ENCODE measurements at regions not wholly inside any gene's neighbourhood (a gene's known extent, or its start where the extent isn't known, plus 50 kb on each side); places are given as distances from the start of the nearest gene placed in this dataset.

DNA sequence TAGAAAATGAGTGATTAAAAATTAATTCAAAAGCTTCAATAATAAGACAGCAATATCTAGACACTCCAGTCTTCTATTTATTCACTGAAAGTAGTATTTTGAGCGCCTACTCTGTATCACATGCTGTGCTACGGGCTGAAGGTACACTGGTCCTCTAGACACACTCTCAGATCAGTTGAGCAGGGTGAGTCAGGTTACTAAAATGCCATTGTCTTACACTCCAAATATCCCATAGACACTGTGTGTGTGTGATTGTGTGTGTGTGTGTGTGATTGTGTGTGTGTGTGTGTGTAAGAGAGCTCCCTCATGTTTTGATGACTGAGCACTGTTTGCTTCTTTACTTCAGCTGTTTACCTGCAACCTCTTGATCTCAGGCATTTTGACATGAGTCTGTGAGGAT is 342.8 kb upstream of the BOD1L1 start:
- Histone ChIP-seq H3K27me3 (no peaks in the 10 kb centered on the region), H3K27ac (no peak overlapping the region), H3K4me1 (no peaks in the 10 kb centered on the region), H3K36me3 (no peaks in the 10 kb centered on the region), H3K4me3 (no peak overlapping the region), H3K9me3 (no peaks in the 10 kb centered on the region)
- no peak for TF ChIP-seq POLR2A (IDR thresholded peaks at IDR 0.05)
- TF ChIP-seq, protein P1, sequence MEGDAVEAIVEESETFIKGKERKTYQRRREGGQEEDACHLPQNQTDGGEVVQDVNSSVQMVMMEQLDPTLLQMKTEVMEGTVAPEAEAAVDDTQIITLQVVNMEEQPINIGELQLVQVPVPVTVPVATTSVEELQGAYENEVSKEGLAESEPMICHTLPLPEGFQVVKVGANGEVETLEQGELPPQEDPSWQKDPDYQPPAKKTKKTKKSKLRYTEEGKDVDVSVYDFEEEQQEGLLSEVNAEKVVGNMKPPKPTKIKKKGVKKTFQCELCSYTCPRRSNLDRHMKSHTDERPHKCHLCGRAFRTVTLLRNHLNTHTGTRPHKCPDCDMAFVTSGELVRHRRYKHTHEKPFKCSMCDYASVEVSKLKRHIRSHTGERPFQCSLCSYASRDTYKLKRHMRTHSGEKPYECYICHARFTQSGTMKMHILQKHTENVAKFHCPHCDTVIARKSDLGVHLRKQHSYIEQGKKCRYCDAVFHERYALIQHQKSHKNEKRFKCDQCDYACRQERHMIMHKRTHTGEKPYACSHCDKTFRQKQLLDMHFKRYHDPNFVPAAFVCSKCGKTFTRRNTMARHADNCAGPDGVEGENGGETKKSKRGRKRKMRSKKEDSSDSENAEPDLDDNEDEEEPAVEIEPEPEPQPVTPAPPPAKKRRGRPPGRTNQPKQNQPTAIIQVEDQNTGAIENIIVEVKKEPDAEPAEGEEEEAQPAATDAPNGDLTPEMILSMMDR (IDR thresholded peaks at IDR 0.05), result no peak
- WGBS (ENCODE audit: insufficient coverage, low coverage, low lambda C conversion rate, missing lambda C conversion rate), result 90% methylated on average over 2 of the region's 2 CpGs
- intact Hi-C loops (cut with DNase I), result no loop called here
- DNase-seq (no peak), ATAC-seq (no peak)

DNA sequence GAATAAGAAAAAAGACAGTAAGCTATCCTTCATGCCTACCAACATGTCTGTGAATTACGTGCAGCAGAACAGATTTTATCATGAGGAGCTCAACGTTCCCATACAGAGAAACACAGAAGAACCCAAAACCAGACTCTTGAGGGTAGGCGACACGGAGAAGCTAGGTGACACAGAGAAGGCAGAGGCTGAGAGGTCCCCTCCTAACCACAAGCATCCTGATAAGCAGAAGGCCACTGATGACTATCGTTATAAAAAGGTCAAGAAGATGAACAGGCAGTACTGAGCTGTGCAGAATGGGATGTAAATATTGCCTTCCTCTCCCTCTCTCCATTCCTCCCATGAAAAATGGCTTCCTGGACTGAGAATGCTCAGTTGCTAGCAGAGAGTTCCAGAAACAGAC is 350.2 kb upstream of the BOD1L1 start:
- Histone ChIP-seq H3K27ac (no peak overlapping the region), H3K9me3 (peaks cover 0 to 6% (median 0%) of the 10 kb centered on the region in 4 donors), H3K27me3 (no peaks in the 10 kb centered on the region), H3K36me3 (no peaks in the 10 kb centered on the region), H3K4me1 (peaks cover 0 to 2% (median 0%) of the 10 kb centered on the region in 4 donors), H3K4me3 (no peak overlapping the region)
- 68% methylated on average over 4 of the region's 5 CpGs for WGBS (ENCODE audit: insufficient coverage, low coverage, low lambda C conversion rate, missing lambda C conversion rate)
- intact Hi-C loops (cut with DNase I), result no loop called here
- ATAC-seq (no peak), DNase-seq (no peak)
- TF ChIP-seq, protein P1 (IDR thresholded peaks at IDR 0.05), result no peak
- no peak for TF ChIP-seq POLR2A (IDR thresholded peaks at IDR 0.05)

DNA sequence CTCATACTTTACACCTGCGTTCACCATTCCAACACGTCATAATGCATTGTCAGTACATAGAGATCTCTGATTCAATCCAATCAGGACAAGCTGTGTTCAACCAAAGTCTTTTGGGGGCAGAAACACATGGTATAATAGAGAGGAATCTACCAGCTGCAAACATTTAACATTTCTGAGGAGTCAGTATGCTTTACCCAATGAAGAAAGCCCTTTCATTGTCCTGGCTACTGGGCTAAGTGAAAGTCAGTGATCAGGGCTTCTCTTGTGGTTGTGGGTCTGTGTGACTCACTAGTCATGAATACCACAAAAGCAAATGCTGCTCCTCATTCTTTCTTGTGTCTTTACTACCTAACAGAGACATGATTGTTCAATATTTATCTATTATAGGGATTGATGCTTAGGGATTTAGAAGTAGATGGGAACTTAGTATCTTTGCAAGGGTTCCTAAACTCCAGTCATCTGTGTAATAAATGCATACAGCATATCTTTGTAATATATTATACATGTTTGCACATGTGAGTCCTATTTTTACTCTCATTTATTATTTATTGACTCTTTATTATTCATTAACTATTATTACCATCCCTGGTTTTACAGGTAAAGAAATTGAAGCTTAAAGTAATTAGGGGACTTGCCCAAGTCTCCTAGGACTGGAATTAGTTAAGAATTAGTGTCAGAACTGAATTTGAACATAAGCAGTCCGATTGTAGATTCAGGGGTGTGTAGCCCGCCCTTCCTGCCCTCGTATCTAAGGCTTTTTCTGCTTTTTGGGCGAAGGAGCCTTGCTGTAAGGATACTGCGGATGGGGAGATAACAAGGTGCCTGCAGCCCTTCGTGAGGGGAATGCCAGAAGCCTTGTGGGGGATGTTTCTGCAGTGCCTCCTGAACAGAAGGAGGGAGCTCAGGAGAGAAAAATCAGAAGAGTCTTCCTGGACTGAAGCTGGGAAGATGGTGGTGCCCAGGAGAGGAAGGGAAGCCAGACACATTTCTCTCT is 353.1 kb upstream of the BOD1L1 start:
- DNase-seq (no peak), ATAC-seq (no peak)
- no peak overlapping the region for H3K4me3 ChIP-seq
- TF ChIP-seq, protein P1 (IDR thresholded peaks at IDR 0.05), result no peak
- TF ChIP-seq POLR2A (IDR thresholded peaks at IDR 0.05), result no peak
- H3K4me1 ChIP-seq, result peaks cover 0 to 6% (median 0%) of the 10 kb centered on the region in 4 donors
- no peaks in the 10 kb centered on the region for H3K27me3 ChIP-seq
- intact Hi-C loops (cut with DNase I), result no loop called here
- no peaks in the 10 kb centered on the region for H3K36me3 ChIP-seq
- no peak overlapping the region for H3K27ac ChIP-seq
- 74% methylated on average over 8 of the region's 8 CpGs for WGBS (ENCODE audit: insufficient coverage, low coverage, low lambda C conversion rate, missing lambda C conversion rate)
- H3K9me3 ChIP-seq, result peaks cover 0 to 6% (median 0%) of the 10 kb centered on the region in 4 donors

DNA sequence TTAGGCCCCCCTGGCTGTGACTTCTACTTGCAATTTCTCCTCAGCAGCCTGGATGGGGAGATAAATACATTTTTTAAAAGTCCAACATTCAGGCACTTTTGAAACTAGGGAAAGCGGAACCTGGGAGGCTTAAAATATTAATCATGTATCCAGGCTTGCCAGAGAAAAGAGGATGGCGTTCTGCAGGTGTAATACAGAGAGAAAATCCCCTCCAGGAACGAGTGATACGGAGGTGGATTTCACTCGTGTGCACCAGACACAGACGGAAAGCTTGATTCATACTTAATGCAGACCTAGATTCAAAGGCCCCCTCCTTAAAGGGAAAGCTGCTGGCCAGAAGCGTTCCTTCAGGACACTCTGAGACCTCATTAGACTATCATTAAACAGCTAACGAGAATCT is 354.0 kb upstream of the BOD1L1 start:
- Histone ChIP-seq H3K27me3 (no peaks in the 10 kb centered on the region), H3K9me3 (peaks cover 0 to 6% (median 0%) of the 10 kb centered on the region in 4 donors), H3K27ac (no peak overlapping the region), H3K4me1 (peaks cover 0 to 6% (median 0%) of the 10 kb centered on the region in 4 donors), H3K36me3 (no peaks in the 10 kb centered on the region), H3K4me3 (no peak overlapping the region)
- TF ChIP-seq, protein P1 (IDR thresholded peaks at IDR 0.05), result no peak
- no peak for TF ChIP-seq POLR2A (IDR thresholded peaks at IDR 0.05)
- DNase-seq (no peak), ATAC-seq (no peak)
- intact Hi-C loops (cut with DNase I), result no loop called here
- 64% methylated on average over 7 of the region's 8 CpGs for WGBS (ENCODE audit: insufficient coverage, low coverage, low lambda C conversion rate, missing lambda C conversion rate)
